HUDEP-2 (cell line): ENCODE measurements at regions not wholly inside any gene's neighbourhood (a gene's known extent, or its start where the extent isn't known, plus 50 kb on each side); places are given as distances from the start of the nearest gene placed in this dataset.
"Not testable (repeated sequence)": the region's sequence is repeated elsewhere in the genome, so short reads cannot be mapped to it uniquely, and the experiment has no call there.

Experiments used
- DNase-seq, 76 experiments: peaks; one replicate each; lab custom pipeline; 2025; ENCODE audit not compliant: unreplicated experiment in 76 of 76; lab: John Stamatoyannopoulos, UW

- no peak for DNase-seq
Measured at GRCh38 chr6:53446151-53446550, 97.4 kb upstream of the ELOVL5 start.

GRCh38 chr6:53441761-53442160, 93.0 kb upstream of the ELOVL5 start:
- DNase-seq: no peak

- no peak for DNase-seq
Measured at GRCh38 chr6:53441035-53441493, 92.3 kb upstream of the ELOVL5 start.

GRCh38 chr6:53440336-53440945, 91.7 kb upstream of the ELOVL5 start:
- DNase-seq: no peak

- DNase-seq: no peak
Measured at GRCh38 chr6:53439556-53439955, 90.8 kb upstream of the ELOVL5 start.

- DNase-seq: peak in 50 of 76 experiments; percentile 2 to 77 (median 34)
Measured at GRCh38 chr6:53437557-53438202, 88.9 kb upstream of the ELOVL5 start.

GRCh38 chr6:53436526-53437303, 88.0 kb upstream of the ELOVL5 start:
- no peak for DNase-seq

- no peak for DNase-seq
Measured at GRCh38 chr6:53433951-53434285, 85.2 kb upstream of the ELOVL5 start.

GRCh38 chr6:53433261-53433950, 84.7 kb upstream of the ELOVL5 start:
- no peak for DNase-seq

GRCh38 chr6:53432318-53433161, 83.8 kb upstream of the ELOVL5 start:
- no peak for DNase-seq

GRCh38 chr6:53431704-53432103, 83.0 kb upstream of the ELOVL5 start:
- no peak for DNase-seq

GRCh38 chr6:53429401-53429800, 80.7 kb upstream of the ELOVL5 start:
- no peak for DNase-seq

- DNase-seq: no peak
Measured at GRCh38 chr6:53428886-53429285, 80.1 kb upstream of the ELOVL5 start.

GRCh38 chr6:53426667-53427270, 78.0 kb upstream of the ELOVL5 start:
- DNase-seq: no peak

GRCh38 chr6:53426117-53426516, 77.4 kb upstream of the ELOVL5 start:
- DNase-seq: no peak

GRCh38 chr6:53424976-53425718, 76.4 kb upstream of the ELOVL5 start:
- no peak for DNase-seq

GRCh38 chr6:53424300-53424699, 75.5 kb upstream of the ELOVL5 start:
- DNase-seq: no peak

- DNase-seq: not testable (repeated sequence)
Measured at GRCh38 chr6:53423560-53423959, 74.8 kb upstream of the ELOVL5 start.

GRCh38 chr6:53419026-53419425, 70.3 kb upstream of the ELOVL5 start:
- DNase-seq: no peak
